ENCODE measurements at regions not wholly inside any gene's neighbourhood (a gene's known extent, or its start where the extent isn't known, plus 50 kb on each side); places are given as distances from the start of the nearest gene placed in this dataset.

DNA sequence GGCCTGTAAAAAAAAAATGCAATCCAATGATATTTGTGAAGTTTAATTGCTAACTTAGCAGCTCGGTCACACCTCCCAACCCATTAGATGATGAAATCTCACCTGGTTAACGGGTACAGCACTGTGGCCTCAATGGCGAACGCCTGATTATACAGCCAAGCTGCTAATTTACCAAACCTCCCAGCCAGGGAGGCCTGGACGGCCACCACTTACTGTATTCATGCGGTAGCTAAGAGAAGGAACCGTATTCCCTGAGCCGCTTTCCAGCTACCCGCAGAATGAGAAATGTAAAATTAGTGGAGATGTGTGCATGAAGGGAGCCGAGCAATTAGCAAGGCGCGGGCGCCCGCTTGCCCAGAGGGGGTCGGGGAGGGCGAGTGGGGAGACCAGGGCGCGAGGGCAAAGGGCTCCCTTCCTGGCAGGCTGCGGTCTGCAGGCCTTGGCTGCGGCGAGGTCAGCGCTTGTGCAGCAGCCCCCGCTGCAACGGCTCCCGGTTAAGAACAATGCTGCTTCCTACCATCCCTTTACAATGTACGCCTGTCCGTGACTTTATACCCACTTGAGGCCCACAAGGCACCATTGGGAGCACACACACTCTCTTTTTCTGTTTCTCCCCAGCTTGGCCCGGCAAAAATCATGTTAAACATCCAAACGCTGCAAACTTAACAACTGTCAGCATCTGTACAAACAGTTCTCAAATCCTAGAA is 70.4 kb upstream of the TBCA start:
- no peak for DNase-seq
- Histone ChIP-seq H3K4me3 (no peak overlapping the region), H3K4me1 (peaks cover 18% of the 10 kb centered on the region), H3K27me3 (ENCODE audit: low read depth) (peaks cover 39% of the 10 kb centered on the region), H3K9me3 (no peaks in the 10 kb centered on the region), H3K36me3 (no peaks in the 10 kb centered on the region), H3K27ac (no peak overlapping the region)
- TF ChIP-seq, protein P1, sequence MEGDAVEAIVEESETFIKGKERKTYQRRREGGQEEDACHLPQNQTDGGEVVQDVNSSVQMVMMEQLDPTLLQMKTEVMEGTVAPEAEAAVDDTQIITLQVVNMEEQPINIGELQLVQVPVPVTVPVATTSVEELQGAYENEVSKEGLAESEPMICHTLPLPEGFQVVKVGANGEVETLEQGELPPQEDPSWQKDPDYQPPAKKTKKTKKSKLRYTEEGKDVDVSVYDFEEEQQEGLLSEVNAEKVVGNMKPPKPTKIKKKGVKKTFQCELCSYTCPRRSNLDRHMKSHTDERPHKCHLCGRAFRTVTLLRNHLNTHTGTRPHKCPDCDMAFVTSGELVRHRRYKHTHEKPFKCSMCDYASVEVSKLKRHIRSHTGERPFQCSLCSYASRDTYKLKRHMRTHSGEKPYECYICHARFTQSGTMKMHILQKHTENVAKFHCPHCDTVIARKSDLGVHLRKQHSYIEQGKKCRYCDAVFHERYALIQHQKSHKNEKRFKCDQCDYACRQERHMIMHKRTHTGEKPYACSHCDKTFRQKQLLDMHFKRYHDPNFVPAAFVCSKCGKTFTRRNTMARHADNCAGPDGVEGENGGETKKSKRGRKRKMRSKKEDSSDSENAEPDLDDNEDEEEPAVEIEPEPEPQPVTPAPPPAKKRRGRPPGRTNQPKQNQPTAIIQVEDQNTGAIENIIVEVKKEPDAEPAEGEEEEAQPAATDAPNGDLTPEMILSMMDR (IDR thresholded peaks at IDR 0.05) = no peak
- intact Hi-C loops (cut with DNase I) = no loop called here
- ATAC-seq = no peak

DNA sequence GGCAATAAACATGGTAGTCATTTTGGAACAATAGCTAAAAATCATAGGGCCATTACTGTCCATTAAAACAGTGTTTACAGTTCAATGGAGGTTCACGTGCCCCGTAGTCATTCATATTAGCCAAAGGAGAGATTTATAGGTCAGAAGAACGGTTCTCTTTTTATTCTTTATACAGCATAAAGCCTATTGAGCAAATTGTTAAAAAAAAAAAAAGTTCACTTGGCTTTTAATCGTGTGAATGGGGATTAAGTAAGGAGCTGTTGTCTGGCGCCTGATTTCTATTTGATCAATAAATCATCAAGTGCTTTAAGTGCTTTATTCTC is 69.1 kb upstream of the TBCA start:
- TF ChIP-seq, protein P1 (IDR thresholded peaks at IDR 0.05) = no peak
- ATAC-seq (no peak), DNase-seq (no peak)
- peaks cover 10% of the 10 kb centered on the region for H3K4me1 ChIP-seq
- no peaks in the 10 kb centered on the region for H3K36me3 ChIP-seq
- no peaks in the 10 kb centered on the region for H3K9me3 ChIP-seq
- peaks cover 28% of the 10 kb centered on the region for H3K27me3 ChIP-seq (ENCODE audit: low read depth)
- intact Hi-C loops (cut with DNase I) = no loop called here
- H3K27ac ChIP-seq = no peak overlapping the region
- peak overlapping the region; percentile 55 for H3K4me3 ChIP-seq

DNA sequence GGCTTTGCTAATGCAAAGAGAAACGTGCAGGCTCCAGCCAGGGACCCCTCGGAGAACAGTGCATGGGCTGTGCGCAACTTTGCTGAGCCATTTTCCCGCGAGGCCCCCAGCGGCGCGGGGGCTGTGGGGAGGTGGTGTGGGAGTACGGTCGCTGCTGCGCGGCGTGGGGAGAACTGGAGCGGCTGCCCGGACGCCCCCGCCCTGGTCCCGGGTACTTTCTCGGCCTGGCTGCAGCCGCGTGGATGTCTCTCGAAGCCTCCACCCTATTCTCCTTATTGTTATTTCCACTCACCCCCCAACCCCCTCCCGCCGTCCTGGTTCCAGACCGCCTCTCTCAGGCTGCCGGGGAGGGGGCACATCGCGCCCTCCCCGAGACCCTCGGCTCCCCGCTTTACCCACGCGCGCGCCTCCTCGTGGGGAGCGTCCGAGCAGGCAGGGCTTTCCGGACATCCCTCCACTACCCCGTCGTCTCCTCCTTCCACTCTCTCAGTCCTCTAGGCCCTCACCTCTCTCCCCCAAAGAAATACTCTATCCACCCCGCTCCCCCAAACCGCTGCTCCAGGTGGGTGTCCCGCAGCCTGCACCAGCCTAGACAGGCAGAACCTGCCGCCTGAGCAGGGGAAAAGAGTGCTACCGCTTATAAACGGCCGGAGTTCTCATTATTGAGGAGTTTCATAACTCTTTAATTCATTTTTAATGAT is 68.6 kb upstream of the TBCA start:
- TF ChIP-seq, protein P1 (IDR thresholded peaks at IDR 0.05) = peak; percentile 15
- Histone ChIP-seq H3K36me3 (no peaks in the 10 kb centered on the region), H3K9me3 (no peaks in the 10 kb centered on the region), H3K4me3 (peak overlapping the region; percentile 55), H3K27ac (no peak overlapping the region), H3K27me3 (ENCODE audit: low read depth) (peaks cover 28% of the 10 kb centered on the region), H3K4me1 (peaks cover 10% of the 10 kb centered on the region)
- DNase-seq = no peak
- intact Hi-C loops (cut with DNase I) = no loop called here
- ATAC-seq = peak; percentile 53

DNA sequence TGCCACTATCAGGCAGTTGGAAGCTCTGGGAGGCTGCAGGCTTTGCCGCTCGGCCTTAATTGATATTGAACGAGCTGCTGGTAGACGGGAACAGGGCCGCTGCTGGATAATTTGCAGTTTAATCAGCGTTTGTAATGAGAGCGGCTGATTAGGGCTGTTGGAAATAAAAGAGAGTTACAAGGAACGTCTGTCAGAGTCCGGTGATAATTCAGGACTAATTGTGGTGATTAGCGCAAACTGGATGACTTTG is 68.2 kb upstream of the TBCA start:
- Histone ChIP-seq H3K4me1 (peaks cover 10% of the 10 kb centered on the region), H3K27me3 (ENCODE audit: low read depth) (peaks cover 28% of the 10 kb centered on the region), H3K27ac (no peak overlapping the region), H3K4me3 (peak overlapping the region; percentile 55), H3K36me3 (no peaks in the 10 kb centered on the region), H3K9me3 (no peaks in the 10 kb centered on the region)
- TF ChIP-seq, protein P1 (IDR thresholded peaks at IDR 0.05) = no peak
- intact Hi-C loops (cut with DNase I) = no loop called here
- DNase-seq (no peak), ATAC-seq (peak; percentile 19 to 31)

DNA sequence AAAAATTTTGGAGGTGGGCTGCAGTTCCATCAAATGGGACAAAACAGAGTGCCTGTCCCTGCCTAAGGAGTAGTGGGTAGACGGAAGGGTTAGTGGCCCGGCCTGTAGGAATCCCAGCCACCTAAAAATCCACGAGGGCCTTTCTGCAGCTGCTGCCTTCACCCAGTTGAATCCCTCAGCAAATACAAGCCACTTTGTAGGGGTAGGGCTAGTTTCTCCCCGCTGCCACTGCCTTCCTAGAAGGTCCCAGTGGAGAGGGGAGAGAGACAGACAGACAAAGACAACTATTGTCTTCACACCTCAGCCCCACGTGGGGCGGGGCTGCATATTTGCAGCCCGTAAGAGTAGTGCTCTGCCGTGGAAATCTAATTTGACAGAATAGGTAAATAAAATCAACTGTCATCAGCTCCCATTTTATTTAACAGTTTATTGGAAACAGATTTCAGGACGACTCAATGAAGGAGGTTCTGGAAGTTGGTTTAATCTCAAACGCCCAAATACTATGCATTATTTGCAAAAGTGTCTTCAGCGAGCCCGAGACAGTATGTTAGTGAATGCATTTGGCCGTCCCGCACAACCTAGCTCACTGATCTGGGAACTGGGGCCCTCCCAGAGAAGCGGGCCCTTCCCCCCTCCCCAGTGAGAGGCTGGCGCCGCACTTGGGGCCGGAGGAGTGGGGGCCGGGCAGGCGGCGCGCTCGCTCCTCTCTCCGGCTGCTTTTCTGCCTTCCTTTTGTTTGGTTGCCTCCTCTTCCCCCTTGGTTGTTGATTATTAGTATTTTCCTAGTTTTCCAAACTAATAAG is 67.6 kb upstream of the TBCA start:
- Histone ChIP-seq H3K9me3 (no peaks in the 10 kb centered on the region), H3K4me1 (peaks cover 10% of the 10 kb centered on the region), H3K27ac (no peak overlapping the region), H3K4me3 (peak overlapping the region; percentile 55), H3K36me3 (no peaks in the 10 kb centered on the region), H3K27me3 (ENCODE audit: low read depth) (peaks cover 28% of the 10 kb centered on the region)
- intact Hi-C loops (cut with DNase I) = no loop called here
- TF ChIP-seq, protein P1 (IDR thresholded peaks at IDR 0.05) = no peak
- ATAC-seq (peak; percentile 56 to 59), DNase-seq (no peak)
